ENCODE measurements at regions not wholly inside any gene's neighbourhood (a gene's known extent, or its start where the extent isn't known, plus 50 kb on each side); places are given as distances from the start of the nearest gene placed in this dataset.
"Not testable (repeated sequence)": the region's sequence is repeated elsewhere in the genome, so short reads cannot be mapped to it uniquely, and the experiment has no call there.

- in situ Hi-C loops (cut with HindIII; ENCODE audit: low pct_unique_long_range_greater_than_20kb, low sequenced_read_pairs): no loop called here
- no peak for DNase-seq (ENCODE audit: low read depth in 1 of 2, low spot score in 1 of 2)
- TF ChIP-seq JUND (IDR thresholded peaks at IDR 0.05; ENCODE audit: low read depth): no peak
These were observed 129.2 kb downstream of the TBX18 start for GRCh38 chr6:84635081-84635761.

- in situ Hi-C loops (cut with HindIII; ENCODE audit: low pct_unique_long_range_greater_than_20kb, low sequenced_read_pairs): no loop called here
- TF ChIP-seq JUND (IDR thresholded peaks at IDR 0.05; ENCODE audit: low read depth): no peak
- no peak for DNase-seq (ENCODE audit: low read depth in 1 of 2, low spot score in 1 of 2)
These were observed 130.6 kb downstream of the TBX18 start for GRCh38 chr6:84633771-84634170.

- peak in 1 of 2 experiments; percentile 52 for DNase-seq (ENCODE audit: low read depth in 1 of 2, low spot score in 1 of 2)
- in situ Hi-C loops (cut with HindIII; ENCODE audit: low pct_unique_long_range_greater_than_20kb, low sequenced_read_pairs): not testable (repeated sequence)
These were observed 137.9 kb downstream of the TBX18 start for GRCh38 chr6:84626527-84626926.

GRCh38 chr6:84625506-84625905, 138.9 kb downstream of the TBX18 start:
- in situ Hi-C loops (cut with HindIII; ENCODE audit: low pct_unique_long_range_greater_than_20kb, low sequenced_read_pairs): no loop called here
- TF ChIP-seq JUND (IDR thresholded peaks at IDR 0.05; ENCODE audit: low read depth): no peak
- DNase-seq (ENCODE audit: low read depth in 1 of 2, low spot score in 1 of 2): no peak

GRCh38 chr6:84623956-84624680, 140.3 kb downstream of the TBX18 start:
- in situ Hi-C loops (cut with HindIII; ENCODE audit: low pct_unique_long_range_greater_than_20kb, low sequenced_read_pairs): no loop called here
- no peak for TF ChIP-seq JUND (IDR thresholded peaks at IDR 0.05; ENCODE audit: low read depth)
- DNase-seq (ENCODE audit: low read depth in 1 of 2, low spot score in 1 of 2): no peak

DNA sequence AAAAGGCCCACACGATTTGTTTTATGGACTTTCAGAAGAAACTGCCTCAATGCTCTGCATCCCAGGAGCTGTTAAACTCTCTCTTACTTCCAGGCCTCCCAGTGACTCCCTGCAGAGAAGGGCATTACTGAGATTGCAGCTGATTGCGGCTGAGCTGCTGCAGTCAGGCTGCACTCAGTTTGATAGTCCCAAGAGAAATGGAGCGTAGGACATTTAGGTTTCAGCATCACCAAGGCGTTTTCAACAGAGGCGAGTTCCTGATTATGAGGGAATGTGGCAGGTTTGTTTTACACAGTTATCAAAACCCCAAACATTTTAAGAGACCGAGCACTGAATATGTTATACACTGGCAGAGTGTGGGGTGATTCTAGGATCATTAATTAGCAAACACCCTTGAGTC, 145.6 kb downstream of the TBX18 start:
- no peak for DNase-seq (ENCODE audit: low read depth in 1 of 2, low spot score in 1 of 2)
- in situ Hi-C loops (cut with HindIII; ENCODE audit: low pct_unique_long_range_greater_than_20kb, low sequenced_read_pairs): no loop called here
- TF ChIP-seq JUND (IDR thresholded peaks at IDR 0.05; ENCODE audit: low read depth): no peak

DNA sequence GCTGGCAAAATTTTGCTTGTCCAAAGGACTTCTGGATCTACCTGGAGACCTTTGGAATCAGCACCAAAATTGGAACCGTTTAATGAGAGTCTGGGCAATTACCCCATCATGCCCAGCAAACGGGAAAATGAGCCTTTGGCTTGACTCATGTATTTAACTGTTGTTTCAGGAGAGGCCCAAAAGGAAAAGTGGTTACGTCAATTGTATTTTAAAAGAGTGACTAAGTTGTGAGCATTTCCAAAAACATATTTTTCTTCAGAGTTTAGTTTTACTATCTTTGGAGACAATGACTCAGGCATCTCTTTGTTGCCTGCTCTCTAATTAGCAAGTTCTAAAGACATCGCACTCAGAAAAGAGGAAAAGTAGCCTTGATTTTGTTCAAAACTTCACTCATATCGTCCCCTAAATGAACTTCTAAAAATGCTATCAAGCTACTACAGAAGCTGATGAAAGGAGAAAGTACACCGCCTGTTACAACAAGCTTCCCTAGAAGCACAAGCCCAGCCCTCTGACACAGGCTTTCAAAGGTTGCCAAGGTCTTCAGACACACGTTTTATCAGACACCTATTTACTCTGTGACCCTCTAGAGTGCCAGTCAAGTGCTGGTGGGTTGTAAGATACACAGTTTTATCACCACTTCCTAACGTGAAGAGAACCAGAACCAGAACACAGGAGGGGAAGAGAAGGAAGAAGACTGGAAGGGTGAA, 146.2 kb downstream of the TBX18 start:
- no peak for TF ChIP-seq JUND (IDR thresholded peaks at IDR 0.05; ENCODE audit: low read depth)
- DNase-seq (ENCODE audit: low read depth in 1 of 2, low spot score in 1 of 2): no peak
- in situ Hi-C loops (cut with HindIII; ENCODE audit: low pct_unique_long_range_greater_than_20kb, low sequenced_read_pairs): no loop called here

- in situ Hi-C loops (cut with HindIII; ENCODE audit: low pct_unique_long_range_greater_than_20kb, low sequenced_read_pairs): no loop called here
- TF ChIP-seq JUND (IDR thresholded peaks at IDR 0.05; ENCODE audit: low read depth): no peak
- DNase-seq (ENCODE audit: low read depth in 1 of 2, low spot score in 1 of 2): no peak
These were observed 148.4 kb downstream of the TBX18 start for GRCh38 chr6:84615987-84616386.

DNA sequence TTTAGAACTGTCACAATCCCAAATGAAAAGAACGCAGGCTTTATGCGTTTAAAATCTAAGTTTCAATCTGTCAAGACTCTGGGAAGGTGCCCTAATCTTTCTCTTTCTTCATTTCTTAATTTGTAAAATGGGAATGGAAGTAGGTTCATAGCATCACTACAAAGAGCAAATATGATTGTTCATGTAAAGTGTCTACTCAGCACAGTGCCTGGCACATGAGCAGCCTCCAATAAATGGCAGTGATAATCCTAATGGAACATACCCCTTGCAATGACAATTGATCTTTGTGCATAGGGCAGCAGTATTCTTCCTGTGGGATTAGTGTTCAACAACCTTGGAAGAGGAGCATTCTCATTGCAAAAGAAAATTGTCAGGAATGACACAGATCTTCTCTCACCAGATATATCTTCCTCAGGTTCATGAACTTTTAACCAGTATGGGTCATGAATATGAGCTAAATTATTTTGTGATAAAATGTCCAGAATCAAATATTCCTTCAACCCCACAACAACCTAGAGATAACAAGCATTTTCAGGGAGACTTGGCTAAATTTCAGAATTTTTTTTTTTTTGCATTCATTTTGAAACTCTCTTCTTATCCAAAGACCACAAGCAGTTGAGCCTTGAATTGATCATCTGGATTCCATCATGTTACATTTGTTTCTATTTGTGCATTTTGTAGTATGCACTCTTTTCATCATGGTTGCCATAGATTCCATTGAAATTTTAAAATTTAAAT, 149.1 kb downstream of the TBX18 start:
- DNase-seq (ENCODE audit: low read depth in 1 of 2, low spot score in 1 of 2): no peak
- TF ChIP-seq JUND (IDR thresholded peaks at IDR 0.05; ENCODE audit: low read depth): no peak
- in situ Hi-C loops (cut with HindIII; ENCODE audit: low pct_unique_long_range_greater_than_20kb, low sequenced_read_pairs): no loop called here

GRCh38 chr6:84606860-84607259, 157.5 kb downstream of the TBX18 start:
- in situ Hi-C loops (cut with HindIII; ENCODE audit: low pct_unique_long_range_greater_than_20kb, low sequenced_read_pairs): no loop called here
- DNase-seq (ENCODE audit: low read depth in 1 of 2, low spot score in 1 of 2): no peak
- no peak for TF ChIP-seq JUND (IDR thresholded peaks at IDR 0.05; ENCODE audit: low read depth)

DNA sequence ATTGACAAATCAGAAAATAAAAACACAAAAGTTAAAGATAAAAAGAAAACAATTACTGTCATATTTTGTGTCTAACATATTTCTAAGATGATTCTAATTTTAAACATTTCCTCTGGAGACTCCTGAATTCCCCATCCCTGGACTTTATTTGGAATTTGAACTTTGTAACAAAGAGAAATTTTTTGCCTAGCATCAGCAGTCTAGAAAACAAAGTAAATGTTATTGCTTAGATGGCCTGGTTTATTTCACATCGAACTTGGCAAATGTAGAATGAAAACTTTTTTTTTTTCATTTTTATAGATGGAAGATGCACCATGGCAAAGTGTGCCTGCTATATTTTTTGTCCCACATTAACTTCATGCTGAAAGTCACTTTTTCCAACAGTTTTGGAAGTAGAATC, 159.1 kb downstream of the TBX18 start:
- in situ Hi-C loops (cut with HindIII; ENCODE audit: low pct_unique_long_range_greater_than_20kb, low sequenced_read_pairs): no loop called here
- no peak for TF ChIP-seq JUND (IDR thresholded peaks at IDR 0.05; ENCODE audit: low read depth)
- DNase-seq (ENCODE audit: low read depth in 1 of 2, low spot score in 1 of 2): no peak

- DNase-seq (ENCODE audit: low read depth in 1 of 2, low spot score in 1 of 2): no peak
- in situ Hi-C loops (cut with HindIII; ENCODE audit: low pct_unique_long_range_greater_than_20kb, low sequenced_read_pairs): no loop called here
- no peak for TF ChIP-seq JUND (IDR thresholded peaks at IDR 0.05; ENCODE audit: low read depth)
These were observed 163.0 kb downstream of the TBX18 start for GRCh38 chr6:84601366-84601765.

Data from T47D (cell line).